Esophagus squamous epithelium (tissue), 4 donors: ENCODE measurements at regions not wholly inside any gene's neighbourhood (a gene's known extent, or its start where the extent isn't known, plus 50 kb on each side); places are given as distances from the start of the nearest gene placed in this dataset.
"Not testable (repeated sequence)": the region's sequence is repeated elsewhere in the genome, so short reads cannot be mapped to it uniquely, and the experiment has no call there.

Experiments used
- POLR2A ChIP-seq, 4 donors: fragments of 450-650 bp; IDR thresholded peaks; one replicate each; pipeline ENCODE4 v1.6.1; 2017; ENCODE audit warnings: antibody characterized with exemption in 4 of 4, mild to moderate bottlenecking in 4 of 4, moderate library complexity in 3 of 4
- TF ChIP-seq, protein P1 (sequence below), 6 experiments: fragments of 450-650 bp in 4 of 6; fragments of 200-600 bp in 2 of 6; sonication (generic) in 2 of 6; IDR thresholded peaks; one replicate each; pipeline ENCODE4 v1.5.1; 2016 to 2019; ENCODE audit warnings: antibody characterized with exemption in 6 of 6, mild to moderate bottlenecking in 4 of 6, moderate library complexity in 4 of 6

DNA sequence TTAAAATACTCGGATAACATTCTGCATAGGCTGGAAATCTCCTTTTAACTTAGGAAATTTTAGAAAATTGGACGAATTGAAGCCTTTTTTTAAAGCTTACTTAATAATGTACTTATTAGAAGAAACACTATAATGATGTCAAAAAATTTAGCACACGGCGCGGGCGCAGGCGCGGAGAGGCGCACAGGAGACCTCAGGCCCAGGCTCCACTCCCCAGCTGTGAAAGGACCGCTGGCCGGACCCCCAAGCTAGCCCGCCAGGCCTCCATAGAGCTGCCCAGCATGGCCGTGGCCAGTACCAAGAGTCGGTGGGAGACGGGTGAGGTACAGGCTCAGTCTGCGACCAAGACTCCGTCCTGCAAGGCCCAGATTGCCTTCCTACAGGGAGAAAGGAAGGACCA lies 78.8 kb upstream of the PABPC3 start:
- not testable (repeated sequence) for TF ChIP-seq POLR2A (IDR thresholded peaks at IDR 0.05)
- TF ChIP-seq, protein P1, sequence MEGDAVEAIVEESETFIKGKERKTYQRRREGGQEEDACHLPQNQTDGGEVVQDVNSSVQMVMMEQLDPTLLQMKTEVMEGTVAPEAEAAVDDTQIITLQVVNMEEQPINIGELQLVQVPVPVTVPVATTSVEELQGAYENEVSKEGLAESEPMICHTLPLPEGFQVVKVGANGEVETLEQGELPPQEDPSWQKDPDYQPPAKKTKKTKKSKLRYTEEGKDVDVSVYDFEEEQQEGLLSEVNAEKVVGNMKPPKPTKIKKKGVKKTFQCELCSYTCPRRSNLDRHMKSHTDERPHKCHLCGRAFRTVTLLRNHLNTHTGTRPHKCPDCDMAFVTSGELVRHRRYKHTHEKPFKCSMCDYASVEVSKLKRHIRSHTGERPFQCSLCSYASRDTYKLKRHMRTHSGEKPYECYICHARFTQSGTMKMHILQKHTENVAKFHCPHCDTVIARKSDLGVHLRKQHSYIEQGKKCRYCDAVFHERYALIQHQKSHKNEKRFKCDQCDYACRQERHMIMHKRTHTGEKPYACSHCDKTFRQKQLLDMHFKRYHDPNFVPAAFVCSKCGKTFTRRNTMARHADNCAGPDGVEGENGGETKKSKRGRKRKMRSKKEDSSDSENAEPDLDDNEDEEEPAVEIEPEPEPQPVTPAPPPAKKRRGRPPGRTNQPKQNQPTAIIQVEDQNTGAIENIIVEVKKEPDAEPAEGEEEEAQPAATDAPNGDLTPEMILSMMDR (IDR thresholded peaks at IDR 0.05), result not testable (repeated sequence)
